NCI-H2227 treated with DMSO at 0.1 percent for 48 hours (cell line): ENCODE measurements at regions not wholly inside any gene's neighbourhood (a gene's known extent, or its start where the extent isn't known, plus 50 kb on each side); places are given as distances from the start of the nearest gene placed in this dataset.

Experiments
- DNase-seq: peaks from one replicate; lab custom pipeline; 2025; lab: John Stamatoyannopoulos, UW

DNA sequence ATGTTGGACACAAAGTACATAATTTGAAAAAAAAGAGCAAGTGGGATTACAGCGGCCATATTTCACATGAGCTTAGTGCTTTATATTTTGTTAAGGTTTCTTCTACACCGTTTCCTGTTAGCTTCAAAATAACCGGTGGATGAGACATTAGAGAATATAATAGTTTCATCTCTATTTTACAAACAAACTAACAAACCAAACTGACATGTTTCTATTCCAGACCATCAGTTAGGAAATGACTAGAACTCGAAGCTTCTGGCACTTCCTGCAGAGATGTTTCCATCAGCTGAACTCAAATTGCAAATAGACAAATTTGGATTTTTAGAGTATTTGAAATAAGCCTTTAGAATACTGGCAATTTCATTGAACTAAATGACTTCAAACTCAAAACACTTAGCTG is 86.5 kb downstream of the MTRR start:
- DNase-seq = no peak

DNA sequence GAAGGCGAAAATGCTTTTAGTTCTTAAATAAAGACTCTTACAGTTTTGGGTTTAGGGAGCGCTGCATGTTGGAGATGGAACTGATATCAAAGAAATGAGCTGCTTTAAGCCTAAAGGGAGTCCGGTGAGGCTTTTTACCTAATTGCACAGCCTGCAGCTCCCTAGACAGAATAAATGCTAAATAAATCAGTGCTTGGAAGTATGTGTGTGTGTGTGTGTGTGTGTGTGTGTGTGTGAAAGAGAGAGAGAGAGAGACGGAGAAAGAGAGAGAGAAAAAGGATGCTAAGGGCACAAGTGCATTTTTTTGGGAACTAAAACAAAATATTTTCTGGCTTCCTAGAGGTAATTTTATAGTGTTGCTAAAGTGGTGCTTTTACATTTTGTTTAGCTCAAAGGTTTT is 88.4 kb downstream of the MTRR start:
- DNase-seq = no peak

DNA sequence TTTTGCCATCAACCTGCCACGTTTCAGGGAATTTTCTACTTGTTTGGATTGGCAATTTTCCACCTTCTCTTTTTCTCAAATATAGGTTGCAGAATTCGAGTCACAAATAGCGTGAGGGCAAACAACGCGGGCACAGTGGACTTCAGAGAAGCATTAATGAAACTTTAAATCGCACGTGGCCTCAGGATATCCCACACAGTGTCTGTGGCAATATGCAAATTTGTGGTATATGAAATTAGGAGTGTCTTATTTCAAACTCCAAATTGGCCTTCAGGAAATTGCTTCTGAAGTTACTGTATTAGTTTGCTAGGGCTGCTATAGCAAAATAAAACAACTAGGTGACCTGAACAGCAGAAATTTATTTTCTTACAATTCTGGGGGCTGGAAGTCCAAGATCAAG is 91.2 kb downstream of the MTRR start:
- no peak for DNase-seq

DNA sequence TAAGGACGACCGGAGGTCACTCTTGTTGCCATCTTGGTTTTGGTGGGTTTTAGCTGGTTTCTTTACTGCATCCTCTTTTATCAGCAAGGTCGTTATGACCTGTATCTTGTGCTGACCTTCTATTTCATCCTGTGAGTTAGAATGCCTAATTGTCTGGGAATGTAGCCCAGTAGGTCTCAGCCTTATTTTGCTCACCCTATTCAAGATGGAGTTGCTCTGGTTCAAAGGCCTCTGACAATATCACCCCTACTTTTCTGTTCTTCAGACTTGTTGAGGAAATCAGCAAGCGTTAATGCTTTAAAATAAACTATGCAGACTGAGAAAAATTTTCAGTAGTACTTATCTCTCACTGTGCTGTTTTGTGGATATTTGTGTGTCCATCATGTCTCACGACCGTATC is 92.6 kb downstream of the MTRR start:
- no peak for DNase-seq

DNA sequence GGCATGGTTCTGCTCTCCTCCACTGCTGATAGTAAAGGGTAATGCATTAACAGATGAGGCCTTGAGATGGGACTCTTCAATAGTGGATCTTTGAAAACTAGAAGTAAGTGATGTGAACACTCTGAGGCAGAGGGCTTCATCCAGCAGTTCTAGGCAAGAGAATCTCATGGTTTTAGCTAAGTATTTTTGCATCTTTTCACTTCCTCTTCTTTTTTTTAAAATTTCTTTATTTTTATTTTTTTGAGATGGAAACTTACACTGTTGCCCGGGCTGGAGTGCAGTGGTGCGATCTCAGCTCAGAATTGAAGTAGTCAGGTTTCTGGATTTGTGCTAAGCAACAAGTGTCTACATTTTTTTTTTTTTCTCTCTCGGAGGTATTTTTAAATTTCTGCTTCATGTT is 101.9 kb downstream of the MTRR start:
- DNase-seq = no peak

DNA sequence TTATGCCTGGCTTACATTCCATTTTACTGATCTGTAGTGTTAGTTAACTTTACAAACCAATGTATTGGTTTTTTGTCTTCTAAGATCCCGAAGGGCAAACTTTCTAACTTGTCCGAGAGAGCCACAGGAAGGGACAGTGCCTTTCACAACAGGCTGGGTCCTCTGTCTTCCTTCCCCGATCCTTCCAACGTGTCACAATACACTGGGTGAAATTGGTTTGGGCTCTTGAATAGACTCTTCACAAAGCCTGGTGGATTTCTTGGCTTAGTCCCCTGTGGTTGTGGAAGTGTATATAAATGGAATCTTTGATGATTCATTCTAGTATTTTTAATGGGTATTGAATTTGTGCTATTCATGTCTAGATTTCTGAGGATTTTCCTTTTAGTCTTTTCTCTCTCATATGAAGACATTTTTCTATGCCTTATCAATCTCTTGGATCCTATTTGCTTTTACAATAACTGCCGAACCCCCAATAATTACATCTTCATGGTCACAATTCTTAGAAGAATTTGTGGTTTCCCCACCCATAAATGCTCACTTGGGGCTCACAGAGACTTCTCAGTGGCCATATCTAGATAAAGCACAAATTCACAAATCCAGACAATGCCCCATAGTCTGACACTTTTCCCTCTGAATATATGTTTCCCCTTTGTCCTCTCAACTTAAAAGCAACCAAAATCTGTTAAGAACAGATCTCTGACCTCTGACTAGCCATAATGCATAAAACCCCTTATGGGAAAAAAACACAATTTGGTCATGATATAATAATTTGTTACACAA is 107.7 kb downstream of the MTRR start:
- no peak for DNase-seq

DNA sequence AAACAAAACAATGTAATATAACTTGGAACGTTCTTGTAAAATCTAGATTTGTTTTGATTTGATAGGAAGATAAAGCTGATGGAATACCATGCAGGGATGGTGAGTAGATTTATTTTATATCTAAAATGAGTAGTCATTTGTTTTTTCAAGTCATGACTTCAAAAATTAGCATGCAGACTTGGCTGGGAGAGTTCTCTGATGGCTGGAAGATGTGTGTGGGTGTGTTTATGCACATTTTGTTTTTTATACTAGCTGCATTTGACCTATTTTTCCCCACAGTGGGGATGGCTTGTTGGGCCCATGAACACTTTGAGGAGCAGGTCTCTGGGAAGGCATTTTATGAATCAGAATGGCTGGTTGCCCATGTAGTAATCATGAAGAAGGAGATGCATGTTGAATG is 109.2 kb downstream of the MTRR start:
- DNase-seq = no peak

DNA sequence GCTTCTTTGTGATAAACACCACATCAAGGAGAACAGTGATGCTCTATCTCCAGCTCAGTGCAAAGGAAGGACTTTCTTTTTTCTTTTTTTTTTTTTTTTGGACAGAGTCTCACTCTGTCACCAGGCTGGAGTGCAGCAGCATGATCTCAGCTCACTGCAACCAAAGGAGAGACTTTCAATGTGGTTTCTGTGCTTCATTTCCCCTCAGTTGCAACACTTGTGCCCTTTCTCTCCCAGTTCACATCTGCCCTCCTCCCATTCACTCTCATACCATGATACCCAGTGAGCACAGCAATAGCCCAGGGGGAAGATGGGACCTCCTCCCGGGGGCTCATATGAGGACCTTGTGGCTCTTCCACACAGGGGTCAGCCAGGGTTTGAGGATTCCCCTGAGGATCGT is 110.0 kb downstream of the MTRR start:
- DNase-seq = no peak

DNA sequence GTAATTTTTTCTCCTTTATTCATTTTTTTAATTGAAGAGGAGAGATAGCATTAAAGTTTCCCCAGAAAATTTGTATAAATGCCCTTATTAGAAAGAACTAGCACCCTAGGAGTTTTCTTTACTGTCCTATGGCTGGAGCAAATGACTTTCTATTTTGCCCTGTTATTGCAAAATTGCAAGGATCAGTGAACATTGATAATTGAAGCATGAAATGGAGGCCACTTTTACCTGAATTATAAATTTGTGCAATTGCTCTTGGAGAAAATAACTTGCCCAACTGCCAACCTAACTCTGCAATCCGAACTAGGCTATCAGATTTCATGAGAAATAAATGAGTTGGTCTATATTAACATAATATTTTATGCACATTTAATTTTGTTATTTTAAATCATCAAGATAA is 111.9 kb downstream of the MTRR start:
- no peak for DNase-seq

DNA sequence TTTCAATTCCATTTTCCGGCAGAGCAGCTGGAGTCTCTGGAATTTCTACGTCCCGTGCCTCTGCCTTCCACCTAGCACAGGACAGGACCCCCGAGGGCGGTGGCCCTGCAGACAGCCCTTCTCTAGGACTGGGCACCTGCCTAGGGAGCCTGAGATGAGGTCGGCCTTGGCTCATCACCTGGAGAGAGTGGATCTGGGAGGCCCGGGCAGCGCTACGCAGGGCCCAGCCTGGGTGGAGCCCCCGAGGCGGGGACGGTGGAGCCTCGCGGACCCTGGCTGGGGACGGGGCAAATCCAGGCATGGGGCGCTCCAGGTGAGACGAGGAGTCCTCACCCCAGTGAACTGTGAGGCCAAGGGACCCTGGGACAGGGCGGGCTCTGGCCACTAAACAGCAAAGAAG is 114.5 kb downstream of the MTRR start:
- DNase-seq = no peak

DNA sequence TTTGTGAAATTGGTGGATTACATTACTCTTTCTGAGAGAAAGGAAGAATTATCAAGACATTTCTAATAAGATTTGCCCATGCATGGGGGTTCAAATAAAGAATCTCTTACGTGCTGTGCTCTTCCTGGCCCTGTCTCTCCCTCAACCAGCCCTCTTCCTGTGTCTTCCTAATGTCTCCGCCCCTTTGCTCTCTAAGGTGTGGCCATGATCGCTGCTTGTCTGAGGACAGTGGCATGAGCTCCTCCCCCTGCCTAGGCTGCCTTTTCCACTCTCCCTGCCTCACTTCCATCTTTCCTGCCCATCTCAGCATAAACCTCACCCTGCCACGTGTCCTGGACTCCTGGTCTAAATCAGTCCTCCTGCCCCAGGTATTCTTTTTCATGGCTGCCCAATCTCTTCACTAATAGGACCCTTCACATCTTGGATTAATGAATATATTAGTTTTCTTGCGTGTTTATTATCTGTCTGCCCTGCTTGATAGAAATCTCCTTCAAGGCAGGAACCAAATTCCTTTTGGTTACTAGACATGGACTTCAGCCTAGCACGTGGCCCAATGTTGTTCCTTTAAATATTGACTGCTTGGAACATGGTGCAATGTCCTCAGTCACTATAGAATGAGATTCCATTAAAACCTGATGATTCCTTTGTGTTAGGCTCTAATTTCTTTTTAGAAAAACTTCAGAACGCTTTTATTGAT is 122.3 kb downstream of the MTRR start:
- DNase-seq = no peak

DNA sequence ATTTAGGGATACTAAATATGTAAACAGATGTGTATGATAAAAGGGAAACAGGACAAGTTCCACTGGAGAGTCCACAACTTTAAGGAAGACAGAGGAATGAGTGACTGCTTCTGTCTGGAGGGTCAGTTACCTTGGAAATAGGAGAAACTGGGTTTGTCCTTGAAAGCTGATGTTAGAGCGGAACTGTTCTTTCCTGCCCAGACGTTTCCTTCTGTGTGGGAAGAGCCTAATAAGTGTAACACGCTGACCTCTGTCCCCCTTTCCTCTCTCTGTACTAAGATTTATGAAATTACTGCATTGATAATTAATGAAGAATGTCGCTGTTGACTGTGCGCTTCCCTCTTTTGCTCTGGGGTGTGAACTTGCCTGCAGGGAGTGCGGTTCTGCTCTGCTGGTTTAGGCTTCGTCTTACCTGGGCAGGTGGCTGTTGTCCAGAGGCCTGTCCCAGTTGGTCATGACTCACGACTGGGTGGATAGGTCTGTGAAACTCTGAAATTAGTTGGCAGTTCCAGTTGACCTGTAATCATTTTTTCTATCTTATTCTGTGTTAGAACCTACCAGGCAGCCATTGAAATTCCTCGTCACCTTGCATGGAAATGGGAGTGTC is 126.8 kb downstream of the MTRR start:
- DNase-seq = no peak

DNA sequence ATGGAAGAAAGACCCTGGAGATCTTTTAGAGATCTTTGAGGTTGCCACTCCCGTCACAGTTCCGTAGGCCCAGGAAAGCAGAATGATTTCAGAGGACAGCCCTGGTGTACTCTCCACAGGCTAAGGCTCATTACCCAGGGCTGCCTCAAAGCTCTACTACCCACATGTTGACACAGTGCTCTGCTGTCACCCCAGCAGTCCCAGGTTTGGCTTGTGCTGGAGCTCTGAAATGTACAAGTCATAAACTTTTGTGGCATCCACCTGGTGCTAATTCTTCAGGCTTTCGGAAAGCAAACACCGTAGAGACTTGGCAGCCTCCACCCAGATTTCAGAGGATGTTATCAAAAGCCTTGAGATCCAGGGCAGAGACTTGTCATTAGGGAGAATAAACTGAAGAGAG is 136.5 kb downstream of the MTRR start:
- no peak for DNase-seq

DNA sequence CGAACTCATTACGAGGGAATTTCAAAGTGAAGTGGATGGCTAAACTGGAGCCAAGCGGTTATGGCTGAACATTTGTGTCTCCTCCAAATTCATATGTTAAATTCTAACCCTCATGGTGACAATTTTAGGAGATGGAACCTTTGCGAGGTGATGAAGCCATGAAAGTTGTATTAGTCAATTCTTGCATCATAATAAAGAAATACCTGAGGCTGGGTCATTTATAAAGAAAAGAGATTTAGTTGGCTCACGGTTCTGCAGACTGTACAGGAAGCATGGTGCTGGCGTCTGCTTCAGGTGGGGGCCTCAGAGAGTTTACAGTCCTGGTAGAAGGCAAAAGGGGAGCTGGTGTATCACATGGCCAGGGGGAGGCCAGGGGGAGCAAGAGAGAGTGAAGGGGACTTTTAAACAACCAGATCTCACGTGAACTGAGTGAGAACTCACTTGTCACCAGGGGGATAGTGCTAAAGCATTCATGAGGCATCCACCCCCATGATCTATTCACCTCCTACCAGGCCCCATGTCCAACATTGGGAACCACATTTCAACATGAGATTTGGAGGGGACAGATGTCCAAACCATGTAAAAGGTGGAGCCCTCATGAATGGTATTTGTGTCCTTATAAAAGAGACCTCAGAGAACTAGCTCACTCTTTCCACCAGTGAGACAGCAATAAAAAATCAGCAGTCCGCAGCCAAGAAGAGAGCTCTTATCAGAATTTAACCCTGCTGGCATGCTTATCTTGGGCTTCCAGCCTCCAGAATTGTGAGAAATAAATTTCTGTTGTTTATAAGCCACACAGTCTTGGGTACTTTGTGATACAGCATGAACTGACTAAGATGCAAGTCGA is 143.4 kb downstream of the MTRR start:
- DNase-seq = no peak

DNA sequence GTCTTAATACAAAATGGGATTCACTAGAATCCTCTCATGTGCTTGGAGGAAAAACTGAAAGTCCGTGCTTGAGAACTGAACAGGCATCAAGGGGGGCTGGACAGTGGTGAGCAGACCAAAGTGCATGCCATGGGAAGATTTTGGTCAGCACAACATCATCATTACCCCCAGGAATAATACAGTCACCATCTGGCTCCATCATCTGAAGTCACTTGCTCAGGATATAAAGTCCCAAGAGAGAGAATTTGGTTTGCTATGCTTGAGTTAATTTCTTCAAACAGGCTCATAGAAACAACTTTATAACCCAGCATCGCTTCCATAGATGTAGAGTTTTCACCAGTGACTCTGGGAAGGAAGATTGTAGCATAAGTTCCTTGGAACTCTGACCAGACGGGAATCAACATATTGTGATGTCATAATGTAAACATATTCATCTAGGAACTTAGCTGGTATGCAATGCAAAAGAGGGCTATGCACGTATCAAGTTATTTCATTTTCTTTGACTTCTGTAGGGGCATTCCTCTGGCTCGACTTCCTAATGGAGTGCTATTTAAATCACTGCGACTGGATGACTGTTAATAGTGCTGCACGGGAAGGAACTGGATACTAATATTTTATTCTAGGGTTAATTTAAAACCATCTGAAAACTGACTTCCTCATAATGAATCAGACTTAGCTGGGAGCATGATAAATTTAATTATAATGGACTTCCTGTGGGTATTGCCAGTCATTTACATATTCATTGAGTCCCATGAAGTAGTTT is 145.2 kb downstream of the MTRR start:
- no peak for DNase-seq

DNA sequence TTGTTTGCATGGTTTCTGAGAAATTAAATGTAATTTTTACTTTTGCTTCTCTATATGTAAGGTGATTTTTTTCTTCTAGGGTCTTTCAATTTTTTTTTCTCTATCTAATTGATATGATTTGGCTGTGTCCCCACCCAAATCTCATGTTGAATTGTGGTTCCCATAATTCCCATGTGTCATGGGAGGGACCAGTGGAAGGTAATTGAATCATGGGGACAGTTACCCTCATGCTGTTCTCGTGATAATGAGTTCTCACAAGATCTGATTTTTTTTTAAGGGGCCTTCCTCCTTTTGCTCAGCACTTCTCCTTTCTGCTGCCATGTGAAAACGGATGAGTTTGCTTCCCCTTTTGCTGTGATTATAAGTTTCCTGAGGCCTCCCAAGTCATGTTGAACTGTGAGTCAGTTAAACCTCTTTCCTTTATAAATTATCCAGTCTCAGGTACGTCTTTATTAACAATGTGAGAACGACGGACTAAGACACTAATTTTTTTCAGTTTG is 150.8 kb downstream of the MTRR start:
- no peak for DNase-seq

DNA sequence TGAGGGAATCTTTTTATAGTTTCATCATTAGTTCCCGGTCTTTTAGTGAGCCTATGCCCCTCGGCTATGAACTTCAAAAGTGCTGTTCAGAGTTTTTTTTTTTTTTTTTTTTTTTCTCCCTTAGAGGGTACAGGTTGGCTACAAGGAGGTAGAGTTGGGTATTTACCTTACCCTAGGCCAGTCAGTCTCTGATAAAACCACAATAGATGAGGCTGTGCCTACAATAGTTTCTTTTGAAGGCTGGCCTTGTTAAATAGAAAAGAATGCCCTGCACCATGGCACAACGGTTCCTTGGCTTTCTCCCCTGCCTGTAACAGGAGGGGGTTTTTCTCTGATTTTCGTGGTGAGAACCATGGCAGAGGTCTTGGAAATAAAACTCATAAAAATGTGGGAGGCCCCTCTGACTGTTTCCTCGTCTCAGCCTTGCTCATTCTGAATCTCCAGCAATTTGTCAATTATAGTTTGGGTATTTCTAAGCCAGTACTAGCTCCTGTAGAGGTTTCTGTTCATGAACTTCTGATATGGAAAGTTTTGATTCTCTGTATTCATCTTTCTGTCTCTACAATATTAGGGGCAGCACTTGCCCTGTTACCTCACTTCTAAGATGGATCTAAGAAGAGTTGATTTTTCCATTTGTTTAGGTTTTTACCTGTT is 152.0 kb downstream of the MTRR start:
- DNase-seq = no peak

DNA sequence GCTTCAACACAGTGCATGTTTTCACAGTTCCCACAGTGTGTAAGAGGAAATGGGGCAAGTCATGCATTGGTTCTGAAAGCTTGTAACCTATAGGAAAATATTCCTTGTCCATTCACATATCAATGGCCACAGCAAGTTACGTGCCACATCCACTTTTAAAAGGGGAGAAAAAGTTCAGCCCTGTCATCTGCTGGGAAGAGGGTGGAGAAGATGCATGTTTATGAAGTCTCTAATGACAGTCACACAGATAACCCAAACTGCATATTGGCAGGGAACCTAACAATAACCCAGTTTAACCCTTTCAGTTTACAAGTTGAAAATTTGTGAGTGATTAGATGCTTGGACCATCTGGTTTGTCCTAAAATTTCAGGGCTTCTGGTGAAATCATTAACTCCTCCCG is 159.3 kb downstream of the MTRR start:
- no peak for DNase-seq

DNA sequence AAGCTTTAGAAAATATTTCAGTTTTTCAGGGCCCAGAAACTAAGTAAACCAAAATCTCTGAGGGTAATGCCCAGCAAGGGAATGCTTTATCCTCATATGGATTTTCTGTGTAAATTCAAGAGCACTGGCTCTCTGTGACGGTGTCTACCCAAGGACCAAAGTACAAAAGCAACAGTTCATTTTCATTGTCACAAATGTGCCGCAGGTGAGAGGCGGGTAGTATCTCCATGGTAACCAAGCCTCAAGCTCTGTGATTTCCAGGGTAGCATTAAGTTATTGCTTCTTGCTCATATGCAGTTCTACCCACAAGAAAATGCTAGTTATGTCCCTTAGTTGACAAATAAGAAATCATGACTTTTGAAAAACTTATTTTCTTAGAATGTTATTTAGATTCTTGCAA is 164.3 kb downstream of the MTRR start:
- DNase-seq = no peak

DNA sequence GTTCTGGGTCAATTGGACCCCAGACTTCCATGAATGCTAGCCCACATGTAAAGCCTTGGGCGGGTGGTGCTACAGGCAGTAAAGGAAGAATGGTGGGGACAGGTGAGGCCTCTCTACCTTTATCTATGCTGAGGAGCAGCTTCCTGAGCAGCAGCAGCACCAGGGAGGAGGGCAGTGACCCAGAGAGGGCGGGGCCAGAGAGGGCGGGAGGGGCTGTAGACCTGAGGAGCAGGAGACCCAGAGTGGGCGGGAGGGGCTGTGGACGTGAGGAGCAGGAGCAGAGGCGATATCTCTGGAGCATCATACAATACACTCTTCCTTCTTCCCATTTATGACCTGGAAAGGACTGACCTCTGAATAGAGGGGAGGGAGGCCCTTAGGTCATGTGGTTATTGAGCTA is 165.9 kb downstream of the MTRR start:
- no peak for DNase-seq

DNA sequence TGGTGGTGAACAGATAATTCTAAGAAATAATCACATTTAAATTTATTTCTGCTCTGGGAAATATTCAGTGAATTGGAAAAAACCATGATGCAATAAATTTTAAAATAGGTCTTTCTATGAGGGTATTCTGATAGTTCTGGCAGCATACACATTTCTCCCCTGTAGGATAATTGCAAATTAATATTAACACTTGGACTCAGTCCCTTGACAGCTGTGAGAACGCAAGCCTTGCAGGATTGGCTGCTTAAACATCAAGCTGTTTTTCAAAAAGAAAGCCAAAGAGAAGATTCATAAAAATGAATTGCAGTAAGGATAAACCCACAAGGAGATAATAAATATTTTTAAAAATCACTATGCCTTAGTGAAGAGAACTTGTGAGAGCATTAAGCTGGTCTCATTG is 180.0 kb downstream of the MTRR start:
- DNase-seq = no peak
